ENCODE measurements at regions not wholly inside any gene's neighbourhood (a gene's known extent, or its start where the extent isn't known, plus 50 kb on each side); places are given as distances from the start of the nearest gene placed in this dataset.

GRCh38 chr17:71430281-71430680 is 690.5 kb upstream of the SOX9 start:
- Histone ChIP-seq H3K27me3 (replicated peaks; ENCODE audit: control insufficient read depth, insufficient read depth, low read length) (no peaks in the 10 kb centered on the region), H3K36me3 (ENCODE audit: control insufficient read depth, insufficient read depth, low read length) (no peaks in the 10 kb centered on the region), H3K4me3 (replicated peaks; ENCODE audit: low read depth, low read length) (no peak overlapping the region)
- no peak for DNase-seq (ENCODE audit: extremely low read depth, insufficient read length)
- TF ChIP-seq CTCF (IDR thresholded peaks at IDR 0.05; ENCODE audit: insufficient read depth, low read length, poor library complexity, severe bottlenecking) = no peak

- H3K36me3 ChIP-seq (ENCODE audit: control insufficient read depth, insufficient read depth, low read length) = no peaks in the 10 kb centered on the region
- TF ChIP-seq CTCF (IDR thresholded peaks at IDR 0.05; ENCODE audit: insufficient read depth, low read length, poor library complexity, severe bottlenecking) = no peak
- no peaks in the 10 kb centered on the region for H3K27me3 ChIP-seq (replicated peaks; ENCODE audit: control insufficient read depth, insufficient read depth, low read length)
- no peak for DNase-seq (ENCODE audit: extremely low read depth, insufficient read length)
- no peak overlapping the region for H3K4me3 ChIP-seq (replicated peaks; ENCODE audit: low read depth, low read length)
Observed at GRCh38 chr17:71431146-71431545, 689.7 kb upstream of the SOX9 start.

GRCh38 chr17:71432378-71433315 is 688.2 kb upstream of the SOX9 start:
- no peak for TF ChIP-seq CTCF (IDR thresholded peaks at IDR 0.05; ENCODE audit: insufficient read depth, low read length, poor library complexity, severe bottlenecking)

GRCh38 chr17:71434716-71435115 is 686.1 kb upstream of the SOX9 start:
- Histone ChIP-seq H3K36me3 (ENCODE audit: control insufficient read depth, insufficient read depth, low read length) (no peaks in the 10 kb centered on the region), H3K4me3 (replicated peaks; ENCODE audit: low read depth, low read length) (no peak overlapping the region), H3K27me3 (replicated peaks; ENCODE audit: control insufficient read depth, insufficient read depth, low read length) (no peaks in the 10 kb centered on the region)
- no peak for TF ChIP-seq CTCF (IDR thresholded peaks at IDR 0.05; ENCODE audit: insufficient read depth, low read length, poor library complexity, severe bottlenecking)
- no peak for DNase-seq (ENCODE audit: extremely low read depth, insufficient read length)

More at GRCh38 chr17:71432378-71433315, 688.2 kb upstream of the SOX9 start:
- Histone ChIP-seq H3K36me3 (ENCODE audit: control insufficient read depth, insufficient read depth, low read length) (no peaks in the 10 kb centered on the region), H3K4me3 (replicated peaks; ENCODE audit: low read depth, low read length) (no peak overlapping the region), H3K27me3 (replicated peaks; ENCODE audit: control insufficient read depth, insufficient read depth, low read length) (no peaks in the 10 kb centered on the region)
- no peak for DNase-seq (ENCODE audit: extremely low read depth, insufficient read length)

- Histone ChIP-seq H3K4me3 (replicated peaks; ENCODE audit: low read depth, low read length) (no peak overlapping the region), H3K36me3 (ENCODE audit: control insufficient read depth, insufficient read depth, low read length) (no peaks in the 10 kb centered on the region), H3K27me3 (replicated peaks; ENCODE audit: control insufficient read depth, insufficient read depth, low read length) (no peaks in the 10 kb centered on the region)
- TF ChIP-seq CTCF (IDR thresholded peaks at IDR 0.05; ENCODE audit: insufficient read depth, low read length, poor library complexity, severe bottlenecking) = no peak
- no peak for DNase-seq (ENCODE audit: extremely low read depth, insufficient read length)
Observed at GRCh38 chr17:71436479-71436878, 684.3 kb upstream of the SOX9 start.

Measured in GM06990 (cell line).